Adrenal gland (tissue), 5 donors: ENCODE measurements at regions not wholly inside any gene's neighbourhood (a gene's known extent, or its start where the extent isn't known, plus 50 kb on each side); places are given as distances from the start of the nearest gene placed in this dataset.

Experiments used
- POLR2A ChIP-seq, 2 donors: fragments of 450-650 bp; IDR thresholded peaks; one replicate each; pipeline ENCODE4 v1.6.1; 2017; ENCODE audit warnings: antibody characterized with exemption in 2 of 2, mild to moderate bottlenecking in 2 of 2, moderate library complexity in 1 of 2
- TF ChIP-seq, protein P1 (sequence below), 6 experiments: fragments of 450-650 bp in 4 of 6; fragments of 200-600 bp in 2 of 6; sonication (generic) in 1 of 6; IDR thresholded peaks; 1 replicate in 5 of 6; 2 replicates in 1 of 6; pipeline versions ENCODE4 v1.5.1 to v1.8.0; 2016 to 2021; ENCODE audit warnings: antibody characterized with exemption in 6 of 6, mild to moderate bottlenecking in 2 of 6, moderate library complexity in 1 of 6
- donor health status: DM: no; HTN: no; CAD: no.

DNA sequence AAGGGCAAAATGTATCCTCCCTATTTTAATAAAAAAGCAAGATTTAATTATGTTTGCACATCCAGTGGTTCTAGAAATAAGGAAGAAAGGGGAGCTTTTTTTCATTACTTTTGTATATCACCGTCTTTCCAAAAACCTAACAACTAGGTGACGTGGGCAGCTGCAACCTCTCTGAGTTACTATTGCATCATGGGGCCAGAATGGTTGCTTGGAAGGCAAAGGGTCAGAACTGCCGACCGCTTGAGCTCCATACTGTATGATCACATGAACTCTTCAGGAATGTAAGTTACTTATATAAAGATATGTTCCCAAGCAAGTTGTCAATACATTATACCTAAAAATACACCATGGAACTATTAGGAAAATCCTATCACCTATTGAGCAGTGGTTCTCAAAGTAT, 85.6 kb upstream of the HIVEP3 start:
- TF ChIP-seq, protein P1, sequence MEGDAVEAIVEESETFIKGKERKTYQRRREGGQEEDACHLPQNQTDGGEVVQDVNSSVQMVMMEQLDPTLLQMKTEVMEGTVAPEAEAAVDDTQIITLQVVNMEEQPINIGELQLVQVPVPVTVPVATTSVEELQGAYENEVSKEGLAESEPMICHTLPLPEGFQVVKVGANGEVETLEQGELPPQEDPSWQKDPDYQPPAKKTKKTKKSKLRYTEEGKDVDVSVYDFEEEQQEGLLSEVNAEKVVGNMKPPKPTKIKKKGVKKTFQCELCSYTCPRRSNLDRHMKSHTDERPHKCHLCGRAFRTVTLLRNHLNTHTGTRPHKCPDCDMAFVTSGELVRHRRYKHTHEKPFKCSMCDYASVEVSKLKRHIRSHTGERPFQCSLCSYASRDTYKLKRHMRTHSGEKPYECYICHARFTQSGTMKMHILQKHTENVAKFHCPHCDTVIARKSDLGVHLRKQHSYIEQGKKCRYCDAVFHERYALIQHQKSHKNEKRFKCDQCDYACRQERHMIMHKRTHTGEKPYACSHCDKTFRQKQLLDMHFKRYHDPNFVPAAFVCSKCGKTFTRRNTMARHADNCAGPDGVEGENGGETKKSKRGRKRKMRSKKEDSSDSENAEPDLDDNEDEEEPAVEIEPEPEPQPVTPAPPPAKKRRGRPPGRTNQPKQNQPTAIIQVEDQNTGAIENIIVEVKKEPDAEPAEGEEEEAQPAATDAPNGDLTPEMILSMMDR (IDR thresholded peaks at IDR 0.05) = no peak
- TF ChIP-seq POLR2A (IDR thresholded peaks at IDR 0.05) = no peak
